ENCODE measurements at regions not wholly inside any gene's neighbourhood (a gene's known extent, or its start where the extent isn't known, plus 50 kb on each side); places are given as distances from the start of the nearest gene placed in this dataset.

DNA sequence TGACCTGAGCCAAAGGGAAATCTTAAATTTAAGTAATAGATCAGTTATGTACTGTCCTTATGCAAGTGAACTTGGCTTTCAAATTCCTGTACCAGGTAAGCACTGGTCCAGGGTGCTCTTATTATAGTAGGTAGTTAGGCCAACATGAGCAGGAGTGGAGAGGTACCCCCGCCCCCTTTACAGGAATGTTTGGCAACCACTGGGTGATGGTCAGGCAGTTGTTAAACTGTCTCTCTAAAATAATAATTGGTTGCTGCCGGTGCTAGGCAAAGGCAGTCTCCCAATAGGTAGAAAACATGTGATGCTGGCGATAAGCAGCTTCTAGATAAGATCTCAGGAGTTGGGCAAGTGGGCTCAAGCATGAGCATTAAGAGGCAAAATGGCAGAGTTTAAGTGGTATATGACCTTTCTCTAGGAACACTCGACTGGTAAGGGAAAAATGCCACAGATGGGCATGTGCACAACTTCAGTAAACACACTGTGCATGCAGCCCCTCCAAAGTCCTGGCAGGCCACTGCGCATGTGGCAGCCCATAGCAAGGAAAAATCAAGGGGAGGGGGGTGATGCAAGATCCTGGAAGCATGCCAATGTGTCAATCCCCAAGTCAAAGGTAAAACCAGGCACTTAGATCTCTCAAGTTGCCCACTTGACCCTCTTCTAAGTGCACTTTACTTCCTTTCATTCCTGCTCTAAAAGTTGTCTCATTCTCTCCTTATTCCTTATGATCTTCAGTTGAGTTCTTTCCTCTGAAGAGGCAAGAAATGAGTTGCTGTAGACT lies 1239.7 kb downstream of the C4orf33 start:
- no peak for DNase-seq (ENCODE audit: low spot score)

DNA sequence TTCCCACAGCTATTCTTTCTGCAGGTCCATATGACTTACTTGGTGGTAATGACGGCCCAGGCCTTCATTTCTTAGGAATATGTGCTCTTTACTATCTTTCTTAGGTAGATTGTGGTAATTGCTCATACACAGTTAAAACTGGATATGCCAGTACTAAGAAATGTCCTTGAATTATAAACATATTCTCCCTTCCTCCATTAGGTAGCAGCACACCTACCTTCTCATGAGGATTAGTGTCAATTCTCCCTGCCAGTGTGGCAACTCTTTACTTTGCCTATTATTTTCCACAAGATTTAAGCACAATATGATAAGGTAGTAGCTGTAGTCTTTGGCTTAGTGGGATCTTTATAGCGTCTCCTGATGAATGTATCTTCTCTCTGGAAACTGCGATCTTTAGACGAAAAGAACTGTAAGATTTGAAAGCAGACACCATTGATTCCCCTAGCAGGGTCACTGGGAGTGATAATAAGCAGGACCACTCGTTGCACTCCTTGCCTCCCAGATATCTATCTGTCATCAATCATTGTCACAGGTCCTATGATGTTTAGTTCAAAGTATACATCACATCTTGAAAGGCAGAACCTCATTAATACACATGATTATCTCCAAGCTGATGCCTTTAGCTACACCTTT lies 1240.7 kb downstream of the C4orf33 start:
- no peak for DNase-seq (ENCODE audit: low spot score)

DNA sequence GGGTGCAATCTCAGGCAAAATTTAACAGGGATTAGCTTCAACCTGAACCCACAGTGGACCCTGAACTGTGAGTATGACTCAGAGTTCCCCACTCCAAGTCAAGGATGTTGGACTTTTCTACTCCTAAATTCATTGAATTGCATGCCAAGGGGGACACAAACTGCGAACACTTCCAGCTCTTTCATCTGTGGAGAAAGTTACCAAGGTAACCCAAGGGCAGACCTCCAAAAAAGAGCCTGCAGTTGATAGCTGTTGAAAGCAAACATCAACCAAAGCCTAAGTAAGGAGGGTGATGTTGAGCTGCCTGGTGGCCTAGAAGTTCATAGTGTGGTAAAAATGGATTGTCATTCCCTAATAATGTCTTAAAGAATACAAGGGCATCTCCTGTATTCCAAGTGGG lies 1242.9 kb downstream of the C4orf33 start:
- DNase-seq (ENCODE audit: low spot score) = no peak

DNA sequence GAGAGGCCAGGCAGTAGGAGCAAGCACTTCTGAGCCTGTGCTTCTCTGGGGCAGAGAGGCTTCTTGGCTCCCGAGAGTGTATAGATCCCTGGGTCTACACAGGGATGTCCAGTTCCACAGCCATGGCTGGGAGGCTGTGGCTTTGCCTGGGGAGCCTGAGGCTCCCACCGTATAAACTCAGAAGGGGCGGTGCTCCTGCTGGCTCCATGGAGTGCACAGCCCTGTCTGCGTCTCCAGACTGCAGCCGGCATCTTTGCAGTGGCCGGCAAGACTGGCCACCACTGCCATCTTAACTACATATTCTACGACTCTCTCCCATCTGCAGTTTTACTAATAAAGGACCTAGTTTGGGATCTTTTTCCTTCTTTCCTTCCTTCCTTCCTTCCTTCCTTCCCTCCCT lies 1253.8 kb downstream of the C4orf33 start:
- DNase-seq (ENCODE audit: low spot score) = no peak

DNA sequence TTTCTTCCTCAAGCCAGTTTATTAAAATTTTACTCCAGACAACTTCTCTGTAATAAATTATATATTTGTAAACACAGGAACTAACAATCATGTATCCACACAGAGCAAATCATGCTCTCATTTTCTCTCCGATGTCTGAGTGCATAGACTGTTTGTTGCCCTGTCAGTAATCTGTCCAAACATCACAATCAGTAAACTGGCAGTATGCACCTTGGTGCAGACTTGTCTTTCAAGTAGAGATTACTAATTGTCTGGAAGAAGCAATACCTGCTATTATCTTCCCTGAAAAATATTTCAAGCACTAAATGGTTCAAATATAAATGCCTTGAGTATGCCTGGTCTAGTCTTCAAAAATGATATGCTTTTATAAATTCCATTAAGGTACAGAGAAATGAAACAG lies 1260.9 kb downstream of the C4orf33 start:
- no peak for DNase-seq (ENCODE audit: low spot score)

DNA sequence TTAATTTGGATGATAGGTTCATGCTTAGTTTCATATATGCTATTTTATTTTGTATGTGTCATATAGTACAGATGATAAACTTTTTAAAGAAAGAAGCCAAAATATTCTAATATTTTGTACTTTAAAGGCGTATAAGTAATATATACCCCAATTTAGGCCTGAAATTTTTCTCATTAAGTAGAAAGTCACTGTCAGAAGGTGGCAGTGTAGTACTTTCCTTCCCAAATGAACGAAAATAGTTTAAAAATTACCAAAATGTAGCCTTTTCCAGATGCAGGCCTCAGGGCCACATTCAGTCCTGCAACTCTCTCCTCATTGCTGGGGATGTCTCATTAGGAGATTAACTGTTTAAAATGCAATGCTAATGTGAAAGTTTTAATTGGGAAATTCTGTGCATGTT lies 1263.6 kb downstream of the C4orf33 start:
- no peak for DNase-seq (ENCODE audit: low spot score)

DNA sequence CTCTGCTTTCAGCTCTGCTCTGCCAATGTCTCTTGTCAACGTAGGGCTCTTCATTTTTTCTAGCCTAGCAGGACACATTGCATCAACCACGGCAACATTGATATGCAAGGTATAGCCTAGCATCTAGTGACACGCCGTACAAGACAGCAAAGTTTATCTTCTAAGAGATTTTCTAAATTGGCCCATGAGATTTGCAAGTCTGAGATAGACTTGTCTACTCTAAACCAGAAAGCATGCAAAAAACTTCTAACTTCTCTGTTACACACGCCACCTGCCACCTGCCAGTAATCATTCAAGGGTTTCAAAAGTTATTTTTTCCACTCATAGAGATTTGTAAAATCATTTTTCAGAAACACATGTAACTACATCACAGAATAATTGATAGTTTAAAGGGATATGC lies 1265.7 kb downstream of the C4orf33 start:
- DNase-seq (ENCODE audit: low spot score) = no peak

DNA sequence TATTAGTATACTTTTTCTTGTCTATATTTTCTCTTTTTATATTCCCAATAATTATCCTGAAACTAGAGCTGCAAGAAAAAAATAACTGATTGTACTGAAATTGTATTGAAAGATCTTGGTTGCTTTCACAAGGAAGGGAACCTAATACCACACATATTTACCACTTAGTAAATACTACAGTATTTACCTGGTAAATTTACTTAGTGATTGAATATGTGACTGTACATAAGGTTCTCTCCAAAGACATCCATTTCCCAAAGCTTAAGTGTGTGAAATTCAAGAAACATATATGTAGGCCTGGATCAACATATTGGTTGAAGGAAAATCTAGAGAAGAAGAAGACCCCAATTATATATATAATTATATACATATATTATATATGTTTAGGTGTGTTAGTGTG lies 1272.7 kb downstream of the C4orf33 start:
- DNase-seq (ENCODE audit: low spot score) = no peak

DNA sequence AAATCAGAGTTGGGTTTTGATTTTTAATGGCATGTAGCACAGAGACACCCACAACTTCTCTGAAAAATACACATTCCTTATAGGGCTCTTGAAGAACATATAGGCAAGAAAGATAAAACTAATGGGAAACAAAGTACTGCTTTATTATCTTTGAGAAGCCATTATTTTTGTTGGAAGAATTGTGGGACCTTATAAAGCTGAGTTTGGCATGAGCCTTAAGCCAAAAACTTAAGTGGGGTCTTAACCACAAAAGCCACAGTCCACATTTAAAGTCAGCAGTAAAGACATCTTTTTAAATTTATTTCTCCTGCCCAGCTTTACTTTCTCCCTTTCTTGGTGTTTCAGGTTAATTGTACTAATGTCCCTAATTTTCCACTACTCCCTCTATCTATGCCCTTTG lies 1297.3 kb downstream of the C4orf33 start:
- DNase-seq (ENCODE audit: low spot score) = no peak

DNA sequence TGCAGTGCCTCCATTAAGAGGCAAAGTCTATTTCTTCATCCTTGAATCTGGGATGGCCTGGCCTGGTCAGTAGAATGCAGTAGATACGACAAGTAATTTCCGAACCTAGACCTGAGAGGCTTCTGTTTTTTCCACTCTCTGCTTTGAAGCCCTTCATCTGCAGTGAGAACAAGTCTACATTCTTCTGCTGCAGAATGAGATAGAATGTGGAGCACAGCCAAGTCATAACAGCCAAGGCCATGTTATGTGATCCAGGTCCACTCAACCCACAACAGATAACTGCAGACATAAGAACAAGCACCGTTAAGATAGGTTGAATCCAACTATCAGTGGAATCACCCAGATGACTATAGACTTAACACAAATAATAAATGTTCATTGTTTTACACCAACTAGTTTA lies 1297.7 kb downstream of the C4orf33 start:
- DNase-seq (ENCODE audit: low spot score) = no peak

DNA sequence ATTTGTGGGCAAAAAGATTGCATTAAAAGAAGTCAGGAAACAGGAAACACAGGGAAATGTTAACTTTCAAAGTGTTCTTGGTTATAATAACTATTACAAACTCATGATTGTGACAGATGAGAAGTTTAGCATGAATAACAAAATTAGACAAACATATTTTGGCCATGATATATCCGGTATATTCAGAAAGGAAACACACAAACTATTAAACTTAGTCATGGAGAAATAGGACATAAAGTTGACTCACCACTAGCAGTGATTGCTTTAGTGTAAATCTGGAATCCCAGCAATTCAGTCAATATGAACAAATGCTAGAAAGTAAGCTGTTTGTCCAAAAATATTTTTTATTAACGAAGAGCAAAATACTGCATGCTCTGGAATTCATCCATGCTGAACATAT lies 1299.9 kb downstream of the C4orf33 start:
- DNase-seq (ENCODE audit: low spot score) = no peak

DNA sequence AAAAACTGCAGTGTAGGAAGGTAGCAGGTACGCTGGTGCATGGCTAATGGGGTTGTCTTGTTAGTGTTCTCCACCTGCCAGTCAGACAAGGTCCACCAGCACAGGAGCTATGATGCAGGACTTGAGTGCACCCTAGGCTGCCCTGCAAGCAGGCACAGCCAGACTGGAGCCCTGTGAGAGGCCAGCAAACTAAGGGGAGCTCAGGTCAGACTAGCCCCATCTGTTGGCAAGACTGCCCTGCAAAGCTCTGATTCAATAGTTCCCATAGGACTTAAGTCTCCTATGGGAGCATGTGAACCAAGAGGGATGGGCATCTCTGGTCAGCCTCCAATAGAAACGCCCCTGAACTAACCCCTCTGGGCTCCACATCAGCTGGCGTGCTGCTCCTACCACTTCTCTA lies 1307.3 kb downstream of the C4orf33 start:
- DNase-seq (ENCODE audit: low spot score) = no peak

DNA sequence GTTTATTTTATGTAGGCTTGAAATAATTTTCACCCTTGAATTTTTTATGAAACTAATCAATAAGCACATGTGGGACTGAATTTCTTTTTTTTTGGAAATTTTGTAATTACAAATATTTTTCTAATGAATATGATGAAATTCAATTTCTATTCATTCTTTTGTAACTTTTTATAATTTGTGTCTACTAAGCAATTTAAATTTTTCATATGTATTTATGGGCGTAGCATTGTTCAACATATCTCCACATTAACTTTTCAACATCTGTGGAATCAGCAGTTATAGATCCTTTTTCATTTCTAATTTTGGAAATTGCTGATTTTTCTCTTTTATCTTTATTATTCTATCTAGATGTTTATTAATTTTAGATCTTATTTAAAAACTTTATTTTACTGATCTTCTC lies 1320.3 kb downstream of the C4orf33 start:
- no peak for DNase-seq (ENCODE audit: low spot score)

DNA sequence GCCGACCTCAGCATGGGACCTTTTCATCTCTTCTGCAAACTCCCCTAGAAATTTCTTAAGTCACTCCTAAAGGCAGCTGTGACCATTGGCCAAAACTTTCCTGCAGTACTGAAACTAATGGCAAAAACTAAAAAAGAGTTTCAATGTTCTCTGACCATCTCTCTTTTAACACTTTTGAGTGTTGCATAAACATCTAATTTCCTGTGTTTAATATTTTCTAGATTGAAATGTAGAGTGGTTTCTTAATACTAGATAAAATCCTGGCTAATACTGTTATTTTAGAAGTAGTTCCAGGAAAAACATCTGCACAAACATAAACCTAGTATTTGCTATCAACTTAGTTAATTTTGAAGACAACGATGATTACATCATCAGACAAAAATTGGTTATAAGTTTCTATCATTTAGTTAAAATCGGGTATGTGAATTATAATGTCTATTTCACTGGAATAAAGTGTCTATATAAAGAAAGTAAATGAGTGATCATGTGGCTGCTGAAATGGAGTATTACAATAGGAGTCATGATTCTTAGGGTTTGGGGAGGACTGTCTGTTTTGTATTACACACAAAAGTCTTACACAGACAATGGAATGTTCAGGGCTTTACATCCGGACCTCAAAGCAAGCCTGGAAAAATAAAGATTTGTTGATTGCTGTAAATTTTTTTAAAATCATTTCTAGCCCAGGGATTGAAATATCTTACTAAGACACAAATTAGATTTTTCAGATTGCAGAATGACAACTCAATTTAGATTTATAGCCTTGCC lies 1323.4 kb downstream of the C4orf33 start:
- no peak for DNase-seq (ENCODE audit: low spot score)

DNA sequence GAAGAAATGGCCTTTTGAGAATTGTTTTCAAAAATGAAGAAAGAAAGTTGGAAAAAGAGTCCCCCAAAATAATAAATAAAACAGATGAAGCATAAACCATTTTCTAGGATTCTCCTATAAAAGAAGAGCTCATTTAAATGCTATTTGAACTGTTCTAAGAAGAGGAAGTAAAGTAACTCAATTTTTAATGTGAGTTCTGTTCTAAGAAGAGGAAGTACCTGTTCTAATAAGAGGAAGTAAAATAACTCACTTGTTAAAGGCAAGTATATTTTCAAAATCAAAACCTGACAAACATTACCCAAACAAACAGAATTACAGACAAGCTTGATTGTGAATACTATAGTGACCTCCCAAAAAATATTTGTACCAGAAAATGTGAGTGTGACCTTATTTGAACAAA lies 1326.3 kb downstream of the C4orf33 start:
- DNase-seq (ENCODE audit: low spot score) = no peak

DNA sequence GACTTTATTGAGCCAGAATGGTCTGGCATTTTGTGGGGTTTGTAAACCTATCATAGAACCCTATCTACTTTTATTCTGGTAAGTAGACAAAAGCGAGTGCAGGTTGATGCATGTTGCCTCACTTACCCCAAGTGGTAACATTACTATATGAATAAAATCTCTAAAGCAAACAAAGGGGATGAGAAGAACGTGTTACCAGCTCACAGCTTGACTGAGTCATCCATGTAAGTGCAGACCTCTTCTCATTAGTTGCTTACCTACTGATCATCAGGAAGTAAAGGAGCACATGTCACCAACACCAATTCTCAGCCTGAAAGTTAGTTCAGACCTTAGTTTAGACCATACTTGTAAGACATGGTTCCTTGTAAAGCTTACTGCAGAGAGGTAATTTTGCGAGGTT lies 1328.3 kb downstream of the C4orf33 start:
- no peak for DNase-seq (ENCODE audit: low spot score)

DNA sequence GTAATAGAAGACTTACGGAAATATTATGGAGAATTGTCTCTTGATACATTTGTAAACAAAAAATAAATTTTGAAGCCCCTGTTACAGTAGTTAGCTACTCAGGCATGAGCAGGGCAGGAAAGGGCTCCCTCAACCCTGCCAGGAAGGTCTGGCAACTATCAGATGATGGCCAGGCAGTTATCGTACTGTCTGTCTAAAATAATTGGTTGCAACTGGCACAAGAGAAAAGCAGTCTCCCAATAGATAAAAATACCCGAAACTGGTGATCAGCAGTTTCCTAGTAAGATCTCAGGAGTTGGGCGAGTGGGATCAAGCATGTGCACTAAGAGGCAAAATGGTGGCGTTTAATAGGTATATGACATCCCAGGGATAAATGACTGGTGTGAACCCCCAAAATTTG lies 1336.3 kb downstream of the C4orf33 start:
- no peak for DNase-seq (ENCODE audit: low spot score)

DNA sequence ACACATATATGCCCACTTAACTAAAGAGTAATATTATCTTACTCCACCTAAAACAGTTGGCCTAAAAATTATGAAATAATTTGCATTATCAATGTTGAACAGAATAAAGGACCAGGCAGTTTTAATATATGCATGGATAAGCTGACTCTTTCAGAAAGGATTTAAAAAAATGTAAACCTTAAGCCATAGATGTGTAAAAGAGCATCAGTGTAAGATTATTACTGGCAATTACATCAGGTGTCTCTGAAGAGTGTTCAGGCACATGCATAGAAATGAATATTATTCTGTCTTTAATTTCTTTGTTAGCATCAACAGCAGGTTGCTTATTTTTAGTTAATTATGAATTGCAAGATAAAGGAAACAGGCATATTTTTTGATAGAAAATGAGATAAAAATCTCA lies 1353.8 kb downstream of the C4orf33 start:
- no peak for DNase-seq (ENCODE audit: low spot score)

DNA sequence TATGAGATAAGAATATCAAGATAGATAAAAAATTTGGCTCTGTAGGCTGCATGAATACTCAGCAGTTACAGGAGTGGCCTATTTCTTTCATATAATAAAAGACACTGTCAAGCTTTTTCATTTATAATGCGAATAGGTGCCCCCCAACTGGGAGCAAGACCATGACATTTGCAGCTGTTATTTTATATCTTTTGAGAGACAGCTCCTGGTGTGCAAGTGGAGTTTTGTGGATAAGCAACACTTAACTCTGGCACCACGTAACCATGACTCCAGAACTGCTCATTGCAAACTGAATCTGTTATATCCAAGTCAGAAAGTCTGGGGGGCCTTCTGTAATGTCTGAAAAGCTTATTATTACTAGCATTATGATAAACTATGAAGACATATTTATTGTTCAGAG lies 1372.4 kb downstream of the C4orf33 start:
- no peak for DNase-seq (ENCODE audit: low spot score)

DNA sequence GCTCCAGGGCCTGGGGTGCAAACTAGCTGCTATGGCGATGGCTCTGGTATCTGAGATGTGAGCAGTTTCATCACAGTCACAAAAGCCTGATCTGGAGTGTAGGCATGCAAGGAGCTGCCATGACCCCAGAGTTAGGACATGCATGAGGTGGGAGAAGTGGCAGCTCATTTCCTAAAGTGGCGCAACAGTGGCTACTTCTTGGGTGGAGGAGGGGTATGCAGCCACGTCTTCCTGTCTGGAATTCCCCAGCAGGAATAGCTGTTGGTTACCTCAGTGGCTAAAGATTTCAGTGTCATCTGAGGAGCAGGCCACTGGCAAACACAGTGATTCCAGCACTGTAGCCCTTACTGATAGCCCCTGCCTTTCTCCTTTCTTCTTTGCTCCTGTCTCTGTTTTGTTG lies 1382.5 kb downstream of the C4orf33 start:
- DNase-seq (ENCODE audit: low spot score) = no peak

DNA sequence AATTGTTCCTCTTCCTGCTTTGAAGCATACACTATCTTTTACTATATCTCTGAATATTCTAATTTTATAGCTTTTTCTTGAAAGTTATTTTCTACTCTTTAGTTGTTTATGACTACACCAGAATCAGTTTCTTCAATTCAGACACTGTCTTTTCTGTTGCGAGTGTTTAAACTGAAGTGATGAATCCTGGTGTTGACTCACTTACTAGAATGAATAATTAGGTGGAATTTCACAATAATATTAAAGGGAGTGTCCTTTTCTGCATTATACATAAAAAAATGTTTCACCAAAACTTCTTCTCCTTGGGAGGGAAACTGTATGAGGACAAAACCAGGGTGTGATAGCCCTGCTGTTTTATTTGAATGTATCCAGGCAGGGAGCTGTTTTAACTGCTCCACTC lies 1383.1 kb downstream of the C4orf33 start:
- no peak for DNase-seq (ENCODE audit: low spot score)

DNA sequence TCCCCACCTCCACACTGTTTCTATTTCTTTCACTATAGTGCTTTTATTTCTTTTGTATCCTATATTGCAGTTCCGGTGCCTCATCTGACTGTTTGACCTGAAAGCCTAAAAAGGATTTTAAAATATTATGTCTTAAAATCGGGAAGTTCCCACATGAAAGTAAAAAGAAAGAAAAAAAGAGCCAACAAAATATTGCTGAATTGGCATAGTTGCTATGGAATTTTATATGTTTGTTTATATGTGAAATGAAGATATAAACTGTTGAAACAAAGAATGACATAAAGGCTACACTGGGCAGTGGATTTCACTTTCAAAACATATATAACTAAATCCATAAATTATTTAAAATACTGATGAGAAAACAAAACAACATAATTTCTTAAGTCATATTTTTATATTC lies 1383.7 kb downstream of the C4orf33 start:
- DNase-seq (ENCODE audit: low spot score) = no peak

DNA sequence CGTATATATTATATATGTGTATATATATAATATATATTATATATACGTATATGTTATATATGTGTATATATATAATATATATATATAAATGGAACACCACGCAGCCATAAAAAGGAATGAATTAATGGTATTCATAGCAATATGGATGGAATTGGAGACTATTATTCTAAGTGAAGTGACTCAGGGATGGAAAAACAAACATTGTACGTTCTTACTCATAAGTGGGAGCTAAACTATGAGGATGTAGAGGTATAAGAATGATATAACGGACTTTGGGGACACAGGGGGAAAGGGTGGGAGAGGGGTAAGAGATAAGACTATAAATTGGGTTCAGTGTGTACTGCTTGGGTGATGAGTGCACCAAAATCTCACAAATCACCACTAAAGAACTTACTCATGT lies 1388.9 kb downstream of the C4orf33 start:
- DNase-seq (ENCODE audit: low spot score) = no peak

Data from CD4-positive, alpha-beta T cell treated with Interleukin-2 at 100 ng/mL for 4 hours (primary cell).